HG03460 (cell line): ENCODE measurements at regions not wholly inside any gene's neighbourhood (a gene's known extent, or its start where the extent isn't known, plus 50 kb on each side); places are given as distances from the start of the nearest gene placed in this dataset.
A peak's percentile ranks its signal among the peaks of the same experiment; 100 is the strongest.
"Not testable (repeated sequence)": the region's sequence is repeated elsewhere in the genome, so short reads cannot be mapped to it uniquely, and the experiment has no call there.

ENCODE experiments used
- ATAC-seq: cut with Tn5 transposase; IDR thresholded peaks from one replicate; pipeline ENCODE4 v1.9.1; 2021; ENCODE audit not compliant: unreplicated experiment

- not testable (repeated sequence) for ATAC-seq
Observed at GRCh38 chr1:188003687-188004086, 1174.9 kb downstream of the PLA2G4A start.

- ATAC-seq = no peak
Observed at GRCh38 chr1:188004849-188005248, 1176.1 kb downstream of the PLA2G4A start.

- no peak for ATAC-seq
Observed at GRCh38 chr1:188006354-188006753, 1177.6 kb downstream of the PLA2G4A start.

GRCh38 chr1:188013222-188013849 lies 1184.6 kb downstream of the PLA2G4A start:
- ATAC-seq = not testable (repeated sequence)

- ATAC-seq = no peak
Observed at GRCh38 chr1:188017921-188018320, 1189.2 kb downstream of the PLA2G4A start.

GRCh38 chr1:188022661-188023060 lies 1193.9 kb downstream of the PLA2G4A start:
- ATAC-seq = no peak

GRCh38 chr1:188023206-188023605 lies 1194.5 kb downstream of the PLA2G4A start:
- no peak for ATAC-seq

- ATAC-seq = peak; percentile 71
Observed at GRCh38 chr1:188027613-188028012, 1198.9 kb downstream of the PLA2G4A start.

- ATAC-seq = not testable (repeated sequence)
Observed at GRCh38 chr1:188037572-188037971, 1208.8 kb downstream of the PLA2G4A start.

- ATAC-seq = no peak
Observed at GRCh38 chr1:188043536-188044245, 1214.9 kb downstream of the PLA2G4A start.

GRCh38 chr1:188050250-188050649 lies 1221.5 kb downstream of the PLA2G4A start:
- ATAC-seq = no peak

GRCh38 chr1:188056011-188056410 lies 1227.3 kb downstream of the PLA2G4A start:
- ATAC-seq = no peak

GRCh38 chr1:188058801-188059200 lies 1230.1 kb downstream of the PLA2G4A start:
- ATAC-seq = no peak

- no peak for ATAC-seq
Observed at GRCh38 chr1:188061881-188062280, 1233.1 kb downstream of the PLA2G4A start.

GRCh38 chr1:188062456-188062855 lies 1233.7 kb downstream of the PLA2G4A start:
- ATAC-seq = no peak

- ATAC-seq = no peak
Observed at GRCh38 chr1:188065917-188066316, 1237.2 kb downstream of the PLA2G4A start.

- ATAC-seq = no peak
Observed at GRCh38 chr1:188070848-188071247, 1242.1 kb downstream of the PLA2G4A start.

- ATAC-seq = no peak
Observed at GRCh38 chr1:188089015-188089414, 1260.3 kb downstream of the PLA2G4A start.

- ATAC-seq = no peak
Observed at GRCh38 chr1:188089461-188089860, 1260.7 kb downstream of the PLA2G4A start.

GRCh38 chr1:188096521-188096920 lies 1267.8 kb downstream of the PLA2G4A start:
- ATAC-seq = no peak

- no peak for ATAC-seq
Observed at GRCh38 chr1:188117436-188117835, 1288.7 kb downstream of the PLA2G4A start.

- ATAC-seq = no peak
Observed at GRCh38 chr1:188122646-188123045, 1293.9 kb downstream of the PLA2G4A start.

GRCh38 chr1:188127507-188127906 lies 1298.8 kb downstream of the PLA2G4A start:
- no peak for ATAC-seq
